Endodermal cell (in vitro differentiated cells): ENCODE measurements at regions not wholly inside any gene's neighbourhood (a gene's known extent, or its start where the extent isn't known, plus 50 kb on each side); places are given as distances from the start of the nearest gene placed in this dataset.

Source experiments
- DNase-seq: peaks from one replicate; pipeline ENCODE4 v3.0.0-alpha.2; 2017
- H3K27ac ChIP-seq: 2 replicates; pipeline ENCODE4 v1.5.1; 2013; ENCODE audit warnings: mild to moderate bottlenecking, low read depth, low read length, moderate library complexity
- H3K27me3 ChIP-seq: 2 replicates; pipeline ENCODE4 v1.6.1; 2013; ENCODE audit warnings: mild to moderate bottlenecking, low read length, moderate library complexity; ENCODE audit not compliant: insufficient read depth, control insufficient read depth, poor library complexity, severe bottlenecking
- H3K36me3 ChIP-seq: 2 replicates; pipeline ENCODE4 v1.7.0; 2013; ENCODE audit warnings: mild to moderate bottlenecking, low read length, moderate library complexity; ENCODE audit not compliant: control insufficient read depth, insufficient read depth
- H3K4me1 ChIP-seq: one replicate; pipeline ENCODE4 v1.7.0; 2013; ENCODE audit warnings: low read length; ENCODE audit not compliant: control insufficient read depth, insufficient read depth
- H3K4me3 ChIP-seq: 2 replicates; pipeline ENCODE4 v1.5.1; 2013; ENCODE audit warnings: mild to moderate bottlenecking, low read length, moderate library complexity
- H3K9ac ChIP-seq: 2 replicates; pipeline ENCODE4 v1.6.1; 2013; ENCODE audit warnings: mild to moderate bottlenecking, low read length, moderate library complexity; ENCODE audit not compliant: poor library complexity, severe bottlenecking; ENCODE audit errors: extremely low read depth
- H3K9me3 ChIP-seq: 2 replicates; pipeline ENCODE4 v1.6.1; 2013; ENCODE audit warnings: mild to moderate bottlenecking, low read length, moderate library complexity; ENCODE audit not compliant: control insufficient read depth
- H3K27ac Mint-ChIP-seq: 2 replicates; pipeline ENCODE4 v1.8.0; 2020; ENCODE audit warnings: mixed read lengths
- H3K27me3 Mint-ChIP-seq: 2 replicates; pipeline ENCODE4 v1.8.0; 2021; ENCODE audit warnings: mild to moderate bottlenecking, mixed read lengths; ENCODE audit not compliant: insufficient read depth
- H3K36me3 Mint-ChIP-seq: 2 replicates; pipeline ENCODE4 v1.8.0; 2020; ENCODE audit warnings: low read depth, mixed read lengths
- H3K4me1 Mint-ChIP-seq: 2 replicates; pipeline ENCODE4 v1.8.0; 2020; ENCODE audit warnings: mixed read lengths
- H3K4me3 Mint-ChIP-seq: 2 replicates; pipeline ENCODE4 v1.8.0; 2020; ENCODE audit warnings: mild to moderate bottlenecking, moderate library complexity, mixed read lengths
- H3K9me3 Mint-ChIP-seq: 2 replicates; pipeline ENCODE4 v1.8.0; 2020; ENCODE audit warnings: mild to moderate bottlenecking, mixed read lengths
- WGBS, 2 experiments: methylation state at CpG; one replicate each; pipeline versions ENCODE4 v1.1.5 to v1.1.7; 2013; ENCODE audit warnings: missing lambda C conversion rate in 2 of 2, mixed read lengths in 1 of 2; ENCODE audit not compliant: insufficient coverage in 1 of 2, insufficient read length in 1 of 2; 5-methylcytosine and 5-hydroxymethylcytosine counted together
- TF ChIP-seq, protein P1 (sequence below): fragments of 200-600 bp; sonication (generic); conservative IDR thresholded peaks from 2 replicates; pipeline ENCODE4 v1.5.0; 2021; ENCODE audit warnings: antibody characterized with exemption, mild to moderate bottlenecking

GRCh38 chr16:55938126-55938525 is 63.0 kb upstream of the CES5A start:
- Histone ChIP-seq H3K27ac (no peak overlapping the region), H3K4me1 (no peaks in the 10 kb centered on the region), H3K4me3 (no peak overlapping the region), H3K9ac (no peak overlapping the region), H3K27me3 (peaks cover 7% of the 10 kb centered on the region), H3K36me3 (no peaks in the 10 kb centered on the region), H3K9me3 (no peaks in the 10 kb centered on the region)
- Mint-ChIP-seq H3K36me3 (no peaks in the 10 kb centered on the region), H3K4me3 (no peak overlapping the region), H3K27ac (no peak overlapping the region), H3K4me1 (no peaks in the 10 kb centered on the region), H3K9me3 (peaks cover 1% of the 10 kb centered on the region), H3K27me3 (no peaks in the 10 kb centered on the region)
- 79% methylated on average over 1 of the region's 1 CpG; no CpG with 5 or more reads in 1 of the 2 experiments for WGBS, 2 experiments
- DNase-seq: no peak
- TF ChIP-seq, protein P1, sequence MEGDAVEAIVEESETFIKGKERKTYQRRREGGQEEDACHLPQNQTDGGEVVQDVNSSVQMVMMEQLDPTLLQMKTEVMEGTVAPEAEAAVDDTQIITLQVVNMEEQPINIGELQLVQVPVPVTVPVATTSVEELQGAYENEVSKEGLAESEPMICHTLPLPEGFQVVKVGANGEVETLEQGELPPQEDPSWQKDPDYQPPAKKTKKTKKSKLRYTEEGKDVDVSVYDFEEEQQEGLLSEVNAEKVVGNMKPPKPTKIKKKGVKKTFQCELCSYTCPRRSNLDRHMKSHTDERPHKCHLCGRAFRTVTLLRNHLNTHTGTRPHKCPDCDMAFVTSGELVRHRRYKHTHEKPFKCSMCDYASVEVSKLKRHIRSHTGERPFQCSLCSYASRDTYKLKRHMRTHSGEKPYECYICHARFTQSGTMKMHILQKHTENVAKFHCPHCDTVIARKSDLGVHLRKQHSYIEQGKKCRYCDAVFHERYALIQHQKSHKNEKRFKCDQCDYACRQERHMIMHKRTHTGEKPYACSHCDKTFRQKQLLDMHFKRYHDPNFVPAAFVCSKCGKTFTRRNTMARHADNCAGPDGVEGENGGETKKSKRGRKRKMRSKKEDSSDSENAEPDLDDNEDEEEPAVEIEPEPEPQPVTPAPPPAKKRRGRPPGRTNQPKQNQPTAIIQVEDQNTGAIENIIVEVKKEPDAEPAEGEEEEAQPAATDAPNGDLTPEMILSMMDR: no peak

- no peaks in the 10 kb centered on the region for H3K36me3 ChIP-seq
- H3K27me3 Mint-ChIP-seq: peaks cover 3% of the 10 kb centered on the region
- no peak overlapping the region for H3K4me3 Mint-ChIP-seq
- no peaks in the 10 kb centered on the region for H3K9me3 ChIP-seq
- TF ChIP-seq, protein P1: no peak
- no peaks in the 10 kb centered on the region for H3K4me1 ChIP-seq
- no peaks in the 10 kb centered on the region for H3K9me3 Mint-ChIP-seq
- H3K27ac ChIP-seq: no peak overlapping the region
- no peak overlapping the region for H3K27ac Mint-ChIP-seq
- H3K9ac ChIP-seq: no peak overlapping the region
- no peaks in the 10 kb centered on the region for H3K4me1 Mint-ChIP-seq
- H3K36me3 Mint-ChIP-seq: no peaks in the 10 kb centered on the region
- no peak overlapping the region for H3K4me3 ChIP-seq
- DNase-seq: no peak
- 60 to 81% methylated on average over 1 to 3 of the region's 3 CpGs for WGBS, 2 experiments
- no peaks in the 10 kb centered on the region for H3K27me3 ChIP-seq
These were observed 57.9 kb upstream of the CES5A start for GRCh38 chr16:55933038-55933437.

- Histone ChIP-seq H3K27ac (no peak overlapping the region), H3K36me3 (no peaks in the 10 kb centered on the region), H3K4me3 (no peak overlapping the region), H3K27me3 (peaks cover 9% of the 10 kb centered on the region), H3K4me1 (no peaks in the 10 kb centered on the region), H3K9me3 (no peaks in the 10 kb centered on the region), H3K9ac (no peak overlapping the region)
- Mint-ChIP-seq H3K27ac (no peak overlapping the region), H3K4me3 (no peak overlapping the region), H3K9me3 (no peaks in the 10 kb centered on the region), H3K36me3 (no peaks in the 10 kb centered on the region), H3K27me3 (peaks cover 13% of the 10 kb centered on the region), H3K4me1 (no peaks in the 10 kb centered on the region)
- 77 to 92% methylated on average over 2 of the region's 2 CpGs for WGBS, 2 experiments
- DNase-seq: no peak
- TF ChIP-seq, protein P1: no peak
These were observed 54.9 kb upstream of the CES5A start for GRCh38 chr16:55930036-55930435.
